H1 (cell line): ENCODE measurements at regions not wholly inside any gene's neighbourhood (a gene's known extent, or its start where the extent isn't known, plus 50 kb on each side); places are given as distances from the start of the nearest gene placed in this dataset.

Source experiments
- E2F6 ChIP-seq: IDR thresholded peaks from 2 replicates; pipeline ENCODE4 v1.6.1; 2012; ENCODE audit warnings: inconsistent platforms
- FOSL1 ChIP-seq: IDR thresholded peaks from 2 replicates; pipeline ENCODE4 v1.6.1; 2011; ENCODE audit warnings: mild to moderate bottlenecking, low read depth, low read length, moderate library complexity; ENCODE audit not compliant: insufficient read depth
- KDM5A ChIP-seq: fragments of 200-600 bp; IDR thresholded peaks from 2 replicates; pipeline ENCODE4 v1.7.1; 2012; ENCODE audit warnings: mild to moderate bottlenecking, low read length, inconsistent platforms, mixed read lengths
- RNF2 ChIP-seq: fragments of 200-900, 300-1000 bp; sonication (generic); IDR thresholded peaks from 2 replicates; pipeline ENCODE4 v1.7.1; 2016; ENCODE audit warnings: borderline replicate concordance, low read depth, mild to moderate bottlenecking, antibody characterized with exemption, low read length; ENCODE audit not compliant: poor library complexity, severe bottlenecking; ENCODE audit errors: missing control alignments
- SRF ChIP-seq: IDR thresholded peaks from 2 replicates; pipeline ENCODE4 v1.6.1; 2011; ENCODE audit warnings: mild to moderate bottlenecking, low read depth, low read length, moderate library complexity

GRCh38 chr14:25557466-25557865, 507.5 kb upstream of the STXBP6 start (continued):
- TF ChIP-seq RNF2 = no peak
- no peak for TF ChIP-seq SRF
- no peak for TF ChIP-seq FOSL1
- TF ChIP-seq E2F6 = no peak
- TF ChIP-seq KDM5A = no peak
